GM18873 (cell line): ENCODE measurements at regions not wholly inside any gene's neighbourhood (a gene's known extent, or its start where the extent isn't known, plus 50 kb on each side); places are given as distances from the start of the nearest gene placed in this dataset.

ENCODE experiments used
- ATAC-seq: cut with Tn5 transposase; IDR thresholded peaks from one replicate; pipeline ENCODE4 v1.9.1; 2021; ENCODE audit warnings: mild to moderate bottlenecking, moderate library complexity, moderate number of reproducible peaks; ENCODE audit not compliant: unreplicated experiment, low FRiP score

DNA sequence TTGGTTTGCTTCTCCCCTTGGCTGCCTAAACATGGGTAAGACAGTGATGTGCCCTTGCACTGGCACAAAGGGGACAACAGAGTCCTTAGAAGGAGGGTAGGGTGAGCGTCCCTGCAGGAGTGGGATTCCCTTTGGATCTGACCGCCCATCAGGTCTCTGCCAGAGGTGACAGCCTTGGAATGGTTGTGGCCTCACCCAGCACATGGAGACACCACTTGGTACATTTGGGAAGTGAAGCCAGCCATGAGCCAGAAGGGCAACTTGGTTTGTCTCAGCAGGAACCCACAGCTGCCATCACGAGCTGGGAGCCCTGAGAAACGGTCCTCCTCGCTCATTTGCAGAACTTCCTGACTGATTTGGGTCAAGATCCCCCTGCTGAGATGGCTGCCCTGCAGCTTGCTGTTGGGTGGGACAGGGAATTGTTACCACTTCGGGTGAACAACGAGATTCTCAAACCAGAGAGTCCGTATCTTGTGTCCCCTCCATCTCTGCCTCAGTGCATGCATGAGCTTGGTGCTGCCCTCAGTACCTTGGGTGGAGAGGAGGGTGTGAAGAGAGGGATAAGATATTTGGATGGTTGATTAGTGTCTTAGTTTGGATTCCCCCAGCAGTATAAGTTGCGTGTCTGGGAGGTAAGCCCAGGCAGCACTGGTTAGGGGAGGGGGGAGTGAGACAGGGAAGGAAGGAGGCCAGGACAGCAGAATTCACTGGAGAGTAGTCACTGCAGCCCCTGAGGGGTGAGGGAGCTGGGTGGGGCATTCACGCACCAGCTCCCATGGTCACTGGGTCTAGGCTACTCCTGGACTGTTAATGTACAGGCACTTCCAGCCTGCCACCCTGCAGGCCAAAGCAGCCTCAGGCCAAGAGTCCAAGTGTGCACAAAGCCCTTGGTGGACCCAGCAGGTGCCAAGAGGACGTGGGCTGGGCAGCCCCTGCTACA, 168.8 kb upstream of the TOPAZ1 start:
- ATAC-seq, result no peak

DNA sequence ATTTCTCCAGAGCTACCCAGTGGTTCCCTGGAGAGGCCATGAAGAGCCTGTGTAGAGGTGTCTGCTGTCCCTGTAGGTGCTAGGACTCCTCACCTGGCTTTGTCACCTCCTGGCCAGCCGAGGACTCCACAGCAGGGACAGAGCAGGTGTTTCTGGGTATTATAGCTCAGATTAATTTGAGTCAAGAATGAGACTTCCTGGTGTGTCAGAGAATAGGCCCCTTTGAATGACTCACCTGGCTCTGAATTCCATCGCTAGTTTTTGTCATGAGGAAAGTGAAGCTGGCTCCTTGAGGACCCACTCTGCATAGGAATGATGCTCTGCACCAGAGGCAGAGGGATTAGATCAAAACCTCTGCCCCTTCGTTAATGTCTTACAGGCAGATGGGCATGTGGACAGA, 167.5 kb upstream of the TOPAZ1 start:
- no peak for ATAC-seq

DNA sequence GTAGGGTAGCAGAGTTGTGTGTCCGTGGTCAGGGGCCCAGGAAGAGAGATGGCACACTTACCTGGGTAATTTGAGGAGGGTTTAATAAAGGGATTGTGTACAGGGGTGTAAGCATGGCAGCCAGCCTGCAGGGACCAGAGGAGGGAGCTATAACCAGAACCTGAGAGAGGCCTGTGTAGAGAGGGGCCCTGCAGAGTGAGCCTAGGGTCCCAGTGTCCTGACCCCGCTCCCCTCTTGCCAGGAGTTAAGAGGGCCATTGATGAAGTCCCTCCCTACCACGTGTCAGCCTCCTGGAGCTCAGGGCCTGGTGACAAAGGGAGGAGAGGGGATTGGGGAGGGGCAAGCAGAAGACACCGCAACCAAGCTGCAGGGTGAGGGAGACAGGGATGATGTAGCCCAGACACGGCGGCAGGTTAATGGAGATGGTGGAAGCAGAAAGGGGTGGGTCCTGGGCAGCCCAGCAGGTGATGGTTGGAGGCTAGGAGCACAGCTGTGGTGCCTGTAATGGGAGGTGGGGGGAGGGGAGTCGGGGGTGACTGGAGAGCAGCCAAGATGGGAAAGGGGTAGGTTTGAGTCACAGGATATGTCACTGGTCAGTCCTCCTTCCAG, 165.4 kb upstream of the TOPAZ1 start:
- ATAC-seq, result no peak

DNA sequence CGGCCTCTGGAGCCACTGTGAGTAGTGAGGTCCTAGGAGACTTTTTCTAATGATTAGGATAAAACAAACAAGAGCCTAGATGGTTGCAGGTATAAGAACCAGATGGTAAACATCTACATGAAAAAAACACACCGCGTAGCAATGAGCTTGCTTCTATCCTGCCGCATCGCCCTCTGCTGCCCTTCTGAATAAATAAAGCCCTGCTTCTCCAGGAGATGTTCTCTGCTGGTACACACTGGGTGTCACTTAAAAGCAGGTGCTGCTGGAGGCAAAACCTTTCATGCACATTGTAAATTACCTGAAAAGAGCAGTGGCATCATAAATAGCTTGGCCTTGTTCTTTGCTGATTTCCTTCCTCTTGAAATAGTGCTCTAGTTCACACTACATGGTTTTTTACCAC, 164.4 kb upstream of the TOPAZ1 start:
- ATAC-seq, result no peak

DNA sequence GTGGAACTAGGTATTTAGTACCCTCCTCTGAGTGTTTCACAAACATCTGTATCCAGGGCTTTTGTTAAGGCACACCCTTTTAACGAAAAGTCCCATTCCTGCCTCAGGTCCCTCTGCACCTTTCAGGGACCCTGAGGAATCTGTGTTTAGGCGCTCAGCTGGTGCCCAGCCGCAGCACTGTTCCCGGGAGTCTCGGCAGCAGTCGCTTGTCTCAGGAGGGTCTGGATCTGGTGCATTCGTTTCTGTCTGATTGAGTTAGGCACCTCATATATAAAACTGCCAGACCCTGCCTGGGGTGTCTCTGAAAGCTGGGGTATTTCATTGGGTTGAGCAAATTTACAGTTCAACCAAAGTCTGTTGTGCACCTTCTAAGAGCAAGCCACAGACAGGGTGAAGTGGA, 162.8 kb upstream of the TOPAZ1 start:
- no peak for ATAC-seq

DNA sequence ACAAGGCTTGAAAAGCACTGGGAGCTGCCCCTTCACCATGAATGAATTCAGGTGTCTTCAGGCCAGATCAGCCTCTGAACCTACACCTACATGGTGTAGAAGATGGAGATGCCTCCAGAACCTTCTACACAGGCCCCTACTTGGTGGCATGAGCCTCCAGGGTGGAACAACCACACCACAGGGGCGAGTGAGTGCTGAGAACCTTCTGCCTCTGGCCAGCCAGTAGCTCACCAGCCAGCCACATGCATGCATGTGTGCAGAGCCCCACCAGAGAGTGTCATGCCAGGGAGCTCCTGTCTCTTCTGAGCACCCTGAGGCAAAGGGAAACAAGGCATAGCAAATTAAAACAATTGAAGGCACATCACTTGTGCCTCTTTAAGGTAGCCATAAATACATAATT, 161.8 kb upstream of the TOPAZ1 start:
- ATAC-seq, result no peak

DNA sequence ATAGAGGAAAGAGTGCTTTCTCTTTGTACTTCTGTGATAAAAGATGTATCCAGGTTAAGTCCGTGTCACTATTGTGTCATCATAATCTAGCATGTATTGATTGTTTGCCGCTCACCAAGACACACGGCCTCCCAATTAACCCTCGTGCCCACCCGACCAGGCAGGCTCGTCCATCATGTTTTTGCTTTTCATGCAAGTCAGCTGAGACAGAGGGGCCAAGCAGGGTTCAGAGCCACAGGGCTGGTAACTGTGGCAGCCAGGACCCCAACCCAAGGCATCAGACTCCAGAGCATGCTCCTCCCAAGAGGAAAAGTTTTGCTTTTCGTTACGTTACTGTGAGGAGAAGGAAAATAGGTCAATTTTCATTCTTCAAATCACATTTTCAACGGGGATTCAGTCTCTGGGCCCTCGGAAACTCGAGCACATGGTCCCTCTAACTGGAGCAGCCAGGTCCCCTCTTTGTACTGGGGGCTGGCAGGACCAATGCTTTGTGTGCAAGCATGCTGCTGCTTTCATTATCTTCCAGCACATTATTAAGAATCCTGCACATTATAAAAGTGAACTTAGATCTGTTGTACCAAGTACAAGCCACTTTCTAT, 161.1 kb upstream of the TOPAZ1 start:
- no peak for ATAC-seq

DNA sequence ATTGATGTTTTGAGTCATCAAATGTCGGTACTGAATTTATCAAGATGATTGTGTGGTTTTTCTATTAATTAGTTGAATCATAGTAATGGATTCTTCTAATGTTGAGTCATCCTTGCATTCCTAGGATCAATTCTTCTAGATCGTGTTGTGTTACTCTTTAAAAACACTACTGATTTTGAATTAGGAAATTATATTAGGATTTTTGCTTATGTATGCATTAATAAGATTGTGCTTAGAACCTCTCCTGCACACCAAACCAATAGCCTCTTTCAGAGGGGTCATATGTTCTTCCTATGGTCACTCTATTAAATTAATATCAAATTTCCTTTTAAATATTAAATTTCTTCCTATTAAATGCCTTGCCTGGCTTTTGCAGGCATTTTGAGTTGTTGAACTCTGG, 151.7 kb upstream of the TOPAZ1 start:
- no peak for ATAC-seq

DNA sequence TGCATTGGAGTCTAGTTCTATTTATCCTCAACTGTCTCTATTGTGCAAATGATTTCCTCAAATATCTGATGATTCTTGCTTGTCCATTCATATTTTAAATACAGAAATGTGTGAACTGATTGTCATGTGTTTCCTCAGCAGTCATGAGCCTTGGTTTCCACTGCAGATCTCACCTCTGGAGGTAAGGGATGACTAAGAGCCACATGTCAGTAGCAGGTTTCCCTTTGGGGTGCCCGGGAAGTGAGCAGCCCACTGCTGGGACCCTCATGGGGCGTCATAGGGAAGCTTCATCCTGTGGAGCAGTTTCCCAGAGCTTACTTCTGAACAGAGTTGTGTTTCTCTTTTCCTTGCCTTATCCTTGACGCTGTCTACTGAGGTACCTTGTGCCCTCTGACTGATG, 149.2 kb upstream of the TOPAZ1 start:
- no peak for ATAC-seq

DNA sequence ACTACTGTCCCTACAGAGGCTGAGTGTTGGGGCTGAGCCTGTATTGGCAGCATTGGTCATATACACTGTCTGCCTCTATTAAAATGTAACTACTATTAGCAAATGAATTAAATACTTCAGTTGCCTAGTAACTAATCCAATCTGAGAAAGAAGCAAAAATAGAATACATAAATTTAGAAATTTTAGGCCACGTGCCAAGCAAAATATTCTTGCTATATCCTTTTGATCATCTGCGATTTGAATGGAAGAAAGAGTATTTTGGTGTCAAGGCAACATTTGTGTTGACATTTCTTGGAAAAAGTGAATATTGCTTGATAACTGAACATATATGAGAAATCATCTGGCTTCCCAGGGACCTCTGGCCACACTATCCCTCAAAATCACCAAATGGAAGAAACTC, 148.2 kb upstream of the TOPAZ1 start:
- no peak for ATAC-seq

DNA sequence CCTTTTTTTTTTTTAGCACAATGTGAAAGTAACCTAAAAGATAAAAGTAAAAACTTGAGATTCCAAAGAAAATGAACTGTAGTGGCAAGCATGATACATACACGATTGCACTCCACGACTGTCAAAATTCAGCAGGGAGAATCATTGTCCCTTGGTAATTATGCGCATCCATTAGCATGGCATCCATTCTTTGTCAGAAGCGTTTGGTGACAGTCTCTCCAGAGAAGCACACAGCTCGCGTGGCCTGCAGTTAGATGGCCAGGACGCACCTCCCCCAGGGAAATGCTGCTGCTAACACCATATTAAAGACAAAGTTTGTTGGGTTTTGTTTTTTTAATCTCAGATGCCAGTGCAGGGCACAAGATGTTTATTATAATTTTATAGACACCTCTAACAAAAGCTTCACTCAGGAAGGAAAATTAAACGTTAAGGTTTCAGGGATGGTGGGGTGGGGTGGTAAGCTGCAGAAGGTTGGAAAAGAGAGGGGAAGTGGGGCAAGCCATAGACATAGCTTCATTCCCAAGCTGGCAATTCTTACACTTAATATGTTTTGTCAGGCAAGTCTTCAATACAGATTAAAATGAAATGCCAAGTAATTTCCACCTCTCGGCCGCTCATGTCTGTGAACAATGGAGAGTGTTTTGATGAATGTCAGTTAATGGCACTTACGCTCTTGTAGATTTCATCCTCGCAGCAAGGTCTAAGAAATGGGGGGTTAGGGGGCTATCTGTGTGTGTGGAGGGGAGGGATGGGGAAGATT, 142.8 kb upstream of the TOPAZ1 start:
- ATAC-seq, result no peak

DNA sequence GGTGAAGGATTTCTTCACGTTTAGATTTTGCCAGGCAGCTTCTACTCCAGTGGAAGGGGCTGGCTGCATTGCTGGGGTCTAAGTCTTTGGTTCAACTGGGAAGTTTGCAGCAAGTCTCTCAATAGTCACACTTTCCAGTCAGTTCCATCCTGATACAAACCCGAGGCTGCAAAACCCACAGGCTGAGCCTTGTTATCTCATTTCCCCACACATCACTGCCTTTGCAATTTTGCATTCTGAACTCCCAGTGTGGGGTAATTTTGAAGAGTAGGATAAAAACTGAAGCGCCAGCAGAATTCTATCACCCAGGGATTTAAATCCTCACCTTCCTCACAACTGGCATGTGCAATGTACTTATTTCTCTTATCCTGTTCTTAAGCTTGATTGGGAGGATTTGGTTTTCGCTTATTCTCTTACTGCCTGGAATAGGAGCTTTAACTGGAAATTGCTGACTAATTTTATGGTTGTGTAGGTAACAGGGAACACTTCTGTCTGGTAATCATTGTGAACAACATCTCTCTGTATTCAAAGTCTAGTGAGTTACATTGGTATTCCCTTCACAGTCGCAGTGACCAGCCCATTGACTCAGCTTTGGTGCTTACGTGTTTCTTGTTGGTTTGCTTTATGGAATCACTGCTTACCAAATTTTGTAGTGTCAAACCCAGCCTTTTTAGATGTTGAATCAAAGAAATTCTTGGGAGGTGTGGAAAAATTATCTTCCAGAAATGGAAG, 142.0 kb upstream of the TOPAZ1 start:
- ATAC-seq, result no peak

DNA sequence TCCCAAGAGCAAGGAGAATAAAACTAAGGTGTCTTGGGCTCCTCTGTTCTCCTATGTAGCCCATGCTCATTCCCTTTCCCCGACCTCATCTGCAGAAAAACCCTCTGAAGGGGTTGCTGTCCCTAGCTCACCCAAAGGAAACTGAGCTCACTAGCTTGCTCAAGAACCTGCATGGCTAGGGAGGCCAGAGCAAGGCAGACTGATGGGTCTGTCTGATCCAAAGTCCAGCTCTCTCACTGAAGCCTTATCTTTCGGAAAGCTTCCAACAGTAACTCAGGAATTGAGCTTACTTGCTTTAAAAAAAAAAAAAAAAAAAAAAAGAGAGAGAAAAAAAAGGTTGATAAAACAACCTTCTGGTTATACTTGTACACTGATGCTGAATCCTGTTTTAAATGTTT, 141.4 kb upstream of the TOPAZ1 start:
- ATAC-seq, result no peak

DNA sequence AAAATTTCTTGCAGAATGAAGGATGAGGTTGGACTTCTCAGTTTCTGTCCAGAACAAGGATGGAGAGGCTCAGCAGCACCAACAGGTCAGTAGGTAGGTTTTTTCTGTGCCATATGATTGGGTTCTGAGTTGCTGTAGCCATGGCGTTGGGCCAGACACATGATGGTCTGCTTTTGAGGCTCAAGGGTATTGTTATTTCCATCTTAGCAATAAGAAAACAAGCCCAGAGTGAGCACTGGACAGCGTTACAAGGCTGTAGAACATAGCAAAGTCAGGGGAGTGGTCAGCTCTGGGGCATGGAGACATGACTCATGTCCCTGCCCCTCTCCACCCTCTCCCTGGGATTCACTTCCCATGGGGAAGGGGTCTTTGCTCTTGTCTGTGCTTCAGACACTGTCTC, 137.6 kb upstream of the TOPAZ1 start:
- no peak for ATAC-seq

DNA sequence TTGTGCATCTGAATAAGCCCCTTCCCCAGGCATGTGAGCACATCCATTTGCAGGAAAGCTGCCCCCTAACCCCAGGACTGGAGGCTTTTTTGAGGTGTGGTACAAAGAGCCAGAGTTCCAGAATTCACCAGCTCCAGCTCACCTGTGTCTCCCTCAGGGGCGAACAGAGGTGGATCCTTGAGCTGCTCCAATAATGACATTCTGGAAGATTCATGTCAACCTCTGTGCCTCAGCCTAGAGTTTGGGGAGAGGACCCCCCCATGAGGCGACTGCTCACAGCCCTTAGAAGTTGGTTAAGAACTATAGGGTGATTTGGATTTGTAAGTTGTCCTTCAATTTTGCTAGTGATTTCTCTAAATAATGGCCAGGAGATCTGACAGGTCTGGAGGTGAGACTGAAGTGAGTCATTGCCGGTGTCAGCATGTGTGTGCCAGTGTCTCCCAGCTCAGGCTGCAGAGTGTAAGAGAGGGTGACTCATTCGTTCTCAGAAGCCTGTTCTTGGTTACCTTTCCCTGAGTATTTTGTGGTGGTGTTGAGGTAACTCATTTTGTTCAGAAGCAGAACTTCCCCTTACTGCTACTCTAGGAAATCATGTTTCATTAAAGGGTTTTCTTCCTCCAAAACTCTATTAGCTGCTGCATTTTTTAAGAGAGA, 136.9 kb upstream of the TOPAZ1 start:
- peak; percentile 83 for ATAC-seq

DNA sequence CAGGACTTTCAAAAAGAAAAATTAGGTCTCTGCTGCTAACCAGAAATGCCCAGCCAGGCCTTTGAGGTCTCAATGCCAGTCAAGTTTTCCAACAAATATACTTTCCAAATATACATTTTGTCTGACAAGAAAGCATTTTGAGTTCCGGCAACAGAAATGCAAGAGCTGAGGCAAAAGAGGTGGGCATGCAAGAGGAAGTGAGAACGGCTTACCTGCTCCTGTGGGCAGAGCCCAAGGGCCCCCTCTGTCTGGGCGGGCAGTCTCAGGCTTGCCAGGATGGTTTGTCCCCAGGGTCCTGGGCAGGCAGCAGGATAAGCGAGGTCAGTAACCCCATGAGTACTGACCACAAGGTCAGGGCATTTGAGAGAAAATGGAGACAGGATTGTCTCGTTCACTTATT, 136.1 kb upstream of the TOPAZ1 start:
- no peak for ATAC-seq

DNA sequence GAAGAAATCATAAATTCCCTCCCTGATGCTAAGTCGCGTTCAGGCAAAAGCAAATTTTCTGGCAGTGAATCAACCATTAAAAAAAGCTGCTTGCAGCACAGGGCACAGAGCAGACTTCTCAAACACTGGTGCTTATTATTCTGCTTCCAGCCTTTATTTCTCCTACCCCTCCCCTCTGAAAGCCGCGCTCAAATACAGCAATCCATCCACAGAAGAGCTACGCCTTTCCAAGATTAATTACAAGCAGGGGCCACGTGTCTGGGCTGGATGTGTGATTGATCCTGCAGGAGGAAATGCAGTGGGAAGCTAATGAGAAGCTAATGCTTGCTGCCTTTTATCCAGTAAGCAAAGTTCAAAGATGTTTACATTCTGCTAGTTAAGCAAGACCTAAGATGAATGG, 134.9 kb upstream of the TOPAZ1 start:
- ATAC-seq, result no peak

DNA sequence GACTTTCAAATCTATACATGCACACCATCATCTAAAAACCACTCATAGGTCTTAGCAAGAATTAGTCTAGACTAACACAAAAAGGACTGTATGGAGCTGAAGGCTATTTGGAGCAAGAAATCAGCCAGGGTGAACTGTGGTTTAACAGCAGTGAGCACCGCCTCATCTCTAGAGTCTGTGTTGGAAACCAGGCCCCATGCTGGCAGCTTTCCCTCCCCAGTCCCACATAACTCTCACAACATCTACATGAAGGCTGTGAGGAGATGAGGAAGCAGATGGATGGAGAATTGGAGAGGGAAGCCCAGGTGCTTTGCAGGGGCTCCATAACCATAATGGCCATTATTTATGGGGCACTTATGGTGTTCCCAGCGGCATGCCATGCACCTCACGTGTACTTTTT, 133.2 kb upstream of the TOPAZ1 start:
- ATAC-seq, result no peak

DNA sequence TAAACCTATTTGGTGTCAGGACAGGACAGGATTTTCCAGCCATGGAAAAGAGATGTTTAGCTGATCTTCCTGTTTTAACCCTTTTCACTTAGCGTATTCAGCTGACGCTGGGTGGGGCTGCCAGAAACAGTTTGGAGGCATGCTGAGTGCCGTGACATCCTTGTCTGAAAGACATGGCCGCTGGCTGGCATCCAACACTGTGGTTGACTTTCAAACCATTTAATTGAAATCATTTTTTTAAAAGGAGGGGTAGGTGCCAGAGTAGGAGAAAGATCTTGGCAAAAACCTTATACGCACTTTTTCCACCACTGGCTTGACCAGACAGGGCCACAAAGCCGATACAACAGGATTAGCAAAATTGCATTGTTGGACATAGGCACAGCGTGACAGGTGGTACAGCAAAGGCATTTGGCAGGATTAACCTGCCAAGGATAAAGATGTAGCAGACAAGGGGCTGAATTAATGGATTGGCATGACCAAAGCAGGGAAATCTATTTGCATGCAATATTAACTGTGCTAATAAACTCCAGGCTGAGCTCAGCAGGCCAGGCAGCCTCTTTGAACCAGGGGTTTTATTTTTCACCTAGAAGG, 131.8 kb upstream of the TOPAZ1 start:
- ATAC-seq, result no peak
